ENCODE measurements at regions not wholly inside any gene's neighbourhood (a gene's known extent, or its start where the extent isn't known, plus 50 kb on each side); places are given as distances from the start of the nearest gene placed in this dataset.
A peak's percentile ranks its signal among the peaks of the same experiment; 100 is the strongest.

DNA sequence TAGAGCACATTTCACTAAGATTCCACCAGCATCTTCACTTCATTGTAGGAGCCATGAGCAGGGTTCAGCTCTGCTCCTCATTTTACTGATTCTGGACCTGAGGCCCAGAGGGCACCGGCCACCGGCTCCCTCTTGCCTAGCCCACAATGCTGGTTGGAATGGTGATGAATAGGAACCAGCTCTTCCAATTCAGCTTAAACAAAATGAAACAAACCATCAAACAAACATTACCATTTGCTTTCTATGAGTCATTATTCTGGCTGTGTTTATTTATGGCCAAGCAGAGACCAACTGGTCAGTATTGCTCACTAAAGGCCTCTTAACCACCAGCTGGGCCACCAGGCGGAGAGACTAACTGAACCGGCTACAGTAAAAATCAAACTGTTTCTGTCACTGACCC, 176.7 kb downstream of the MTX2 start:
- TF ChIP-seq, protein P1, sequence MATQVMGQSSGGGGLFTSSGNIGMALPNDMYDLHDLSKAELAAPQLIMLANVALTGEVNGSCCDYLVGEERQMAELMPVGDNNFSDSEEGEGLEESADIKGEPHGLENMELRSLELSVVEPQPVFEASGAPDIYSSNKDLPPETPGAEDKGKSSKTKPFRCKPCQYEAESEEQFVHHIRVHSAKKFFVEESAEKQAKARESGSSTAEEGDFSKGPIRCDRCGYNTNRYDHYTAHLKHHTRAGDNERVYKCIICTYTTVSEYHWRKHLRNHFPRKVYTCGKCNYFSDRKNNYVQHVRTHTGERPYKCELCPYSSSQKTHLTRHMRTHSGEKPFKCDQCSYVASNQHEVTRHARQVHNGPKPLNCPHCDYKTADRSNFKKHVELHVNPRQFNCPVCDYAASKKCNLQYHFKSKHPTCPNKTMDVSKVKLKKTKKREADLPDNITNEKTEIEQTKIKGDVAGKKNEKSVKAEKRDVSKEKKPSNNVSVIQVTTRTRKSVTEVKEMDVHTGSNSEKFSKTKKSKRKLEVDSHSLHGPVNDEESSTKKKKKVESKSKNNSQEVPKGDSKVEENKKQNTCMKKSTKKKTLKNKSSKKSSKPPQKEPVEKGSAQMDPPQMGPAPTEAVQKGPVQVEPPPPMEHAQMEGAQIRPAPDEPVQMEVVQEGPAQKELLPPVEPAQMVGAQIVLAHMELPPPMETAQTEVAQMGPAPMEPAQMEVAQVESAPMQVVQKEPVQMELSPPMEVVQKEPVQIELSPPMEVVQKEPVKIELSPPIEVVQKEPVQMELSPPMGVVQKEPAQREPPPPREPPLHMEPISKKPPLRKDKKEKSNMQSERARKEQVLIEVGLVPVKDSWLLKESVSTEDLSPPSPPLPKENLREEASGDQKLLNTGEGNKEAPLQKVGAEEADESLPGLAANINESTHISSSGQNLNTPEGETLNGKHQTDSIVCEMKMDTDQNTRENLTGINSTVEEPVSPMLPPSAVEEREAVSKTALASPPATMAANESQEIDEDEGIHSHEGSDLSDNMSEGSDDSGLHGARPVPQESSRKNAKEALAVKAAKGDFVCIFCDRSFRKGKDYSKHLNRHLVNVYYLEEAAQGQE (IDR thresholded peaks at IDR 0.05; ENCODE audit: insufficient read depth in 1 of 2, low read depth in 2 of 2, low read length in 1 of 2) = no peak
- TF ChIP-seq POLR2AphosphoS5 (IDR thresholded peaks at IDR 0.05; ENCODE audit: low read depth, low read length) (no peak), TCF7L2 (IDR thresholded peaks at IDR 0.05; ENCODE audit: low read depth, low read length) (no peak)
- TF ChIP-seq, protein P2, sequence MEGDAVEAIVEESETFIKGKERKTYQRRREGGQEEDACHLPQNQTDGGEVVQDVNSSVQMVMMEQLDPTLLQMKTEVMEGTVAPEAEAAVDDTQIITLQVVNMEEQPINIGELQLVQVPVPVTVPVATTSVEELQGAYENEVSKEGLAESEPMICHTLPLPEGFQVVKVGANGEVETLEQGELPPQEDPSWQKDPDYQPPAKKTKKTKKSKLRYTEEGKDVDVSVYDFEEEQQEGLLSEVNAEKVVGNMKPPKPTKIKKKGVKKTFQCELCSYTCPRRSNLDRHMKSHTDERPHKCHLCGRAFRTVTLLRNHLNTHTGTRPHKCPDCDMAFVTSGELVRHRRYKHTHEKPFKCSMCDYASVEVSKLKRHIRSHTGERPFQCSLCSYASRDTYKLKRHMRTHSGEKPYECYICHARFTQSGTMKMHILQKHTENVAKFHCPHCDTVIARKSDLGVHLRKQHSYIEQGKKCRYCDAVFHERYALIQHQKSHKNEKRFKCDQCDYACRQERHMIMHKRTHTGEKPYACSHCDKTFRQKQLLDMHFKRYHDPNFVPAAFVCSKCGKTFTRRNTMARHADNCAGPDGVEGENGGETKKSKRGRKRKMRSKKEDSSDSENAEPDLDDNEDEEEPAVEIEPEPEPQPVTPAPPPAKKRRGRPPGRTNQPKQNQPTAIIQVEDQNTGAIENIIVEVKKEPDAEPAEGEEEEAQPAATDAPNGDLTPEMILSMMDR (IDR thresholded peaks at IDR 0.05) = no peak
- no peaks in the 10 kb centered on the region for H3K36me3 ChIP-seq (ENCODE audit: control insufficient read depth, insufficient read depth, low read length)
- no peak overlapping the region for H3K4me3 ChIP-seq (ENCODE audit: low read depth in 2 of 2, low read length in 2 of 2)
- BruUV-seq (replicated peaks) = no TSS peak
- ATAC-seq = peak; percentile 78
- H3K27ac ChIP-seq (ENCODE audit: low read length) = no peak overlapping the region
- H3K9me3 ChIP-seq (ENCODE audit: control insufficient read depth, insufficient read depth, low read depth, low read length) = no peaks in the 10 kb centered on the region
- CTCF ChIA-PET = interaction anchor here (0.6 to 1.5 kb wide), 2 partner anchors 9 to 192 kb away, joined by 5 to 11 read pairs; no protein-coding TSS in a partner anchor
- POLR2A ChIA-PET = no interaction called here
- peaks cover 11% of the 10 kb centered on the region; the same call in 1 of the 2 replicates for H3K4me1 ChIP-seq (ENCODE audit: control insufficient read depth, insufficient read depth, low read length)
- peak; percentile 35 for DNase-seq (ENCODE audit: low read depth, low spot score)
- no peaks in the 10 kb centered on the region for H3K27me3 ChIP-seq (ENCODE audit: control insufficient read depth, insufficient read depth, low read length)
- intact Hi-C loops (cut with micrococcal nuclease; ENCODE audit: unreplicated experiment) = no loop called here
- in situ Hi-C loops (cut with HindIII; ENCODE audit: low pct_unique_long_range_greater_than_20kb, low sequenced_read_pairs) = no loop called here

DNA sequence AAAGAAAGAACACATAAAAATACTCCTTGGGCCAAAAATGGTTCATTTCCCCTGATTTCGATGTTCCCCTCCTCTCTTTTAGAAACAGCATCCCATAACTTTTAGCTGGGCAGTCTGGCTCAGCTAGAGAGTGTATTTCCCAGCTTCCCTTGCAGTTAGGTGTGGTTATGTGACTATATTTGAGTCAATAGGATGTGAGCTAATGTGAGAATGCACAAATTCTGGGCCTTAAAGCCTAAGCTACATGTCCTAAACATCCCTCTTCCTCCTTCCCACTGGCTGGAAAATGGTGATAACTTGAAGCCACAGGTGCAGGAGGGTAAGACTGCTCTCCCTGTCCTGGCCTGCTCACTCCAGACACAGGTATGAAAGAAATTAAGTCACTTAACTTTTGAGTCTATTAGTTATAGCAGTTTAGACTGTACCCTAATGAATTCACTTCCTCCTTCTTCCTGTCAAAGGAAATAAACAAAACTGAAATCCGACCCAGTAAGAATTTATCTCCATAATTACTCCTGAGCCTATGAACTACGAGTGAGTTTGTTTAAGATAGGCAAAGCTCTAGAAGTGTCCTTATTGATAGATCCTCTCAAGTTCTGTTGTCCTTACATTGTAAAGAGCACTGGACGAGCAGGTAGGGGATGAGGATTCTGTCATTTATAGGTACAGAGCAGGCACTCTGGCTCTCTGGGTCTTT, 177.6 kb downstream of the MTX2 start:
- CTCF ChIA-PET = interaction anchor here (1.5 kb wide), 1 partner anchor 8 kb away, joined by 11 read pairs; no protein-coding TSS in a partner anchor
- BruUV-seq (replicated peaks) = no TSS peak
- Histone ChIP-seq H3K27ac (ENCODE audit: low read length) (no peak overlapping the region), H3K9me3 (ENCODE audit: control insufficient read depth, insufficient read depth, low read depth, low read length) (no peaks in the 10 kb centered on the region), H3K4me1 (ENCODE audit: control insufficient read depth, insufficient read depth, low read length) (peaks cover 11% of the 10 kb centered on the region; the same call in 1 of the 2 replicates), H3K27me3 (ENCODE audit: control insufficient read depth, insufficient read depth, low read length) (no peaks in the 10 kb centered on the region), H3K4me3 (ENCODE audit: low read depth in 2 of 2, low read length in 2 of 2) (no peak overlapping the region), H3K36me3 (ENCODE audit: control insufficient read depth, insufficient read depth, low read length) (no peaks in the 10 kb centered on the region)
- intact Hi-C loops (cut with micrococcal nuclease; ENCODE audit: unreplicated experiment) = no loop called here
- DNase-seq (ENCODE audit: low read depth, low spot score) (no peak), ATAC-seq (0 out of 2 replicates have a peak, but pooled peaks have one; percentile 58)
- TF ChIP-seq TCF7L2 (IDR thresholded peaks at IDR 0.05; ENCODE audit: low read depth, low read length) (no peak), POLR2AphosphoS5 (IDR thresholded peaks at IDR 0.05; ENCODE audit: low read depth, low read length) (no peak), SIN3A (IDR thresholded peaks at IDR 0.05; ENCODE audit: borderline replicate concordance, insufficient read depth, low read depth, low read length) (no peak)
- TF ChIP-seq, protein P2 (IDR thresholded peaks at IDR 0.05) = no peak
- TF ChIP-seq, protein P1 (IDR thresholded peaks at IDR 0.05; ENCODE audit: insufficient read depth in 1 of 2, low read depth in 2 of 2, low read length in 1 of 2) = no peak
- in situ Hi-C loops (cut with HindIII; ENCODE audit: low pct_unique_long_range_greater_than_20kb, low sequenced_read_pairs) = no loop called here
- POLR2A ChIA-PET = no interaction called here
